ENCODE measurements at regions not wholly inside any gene's neighbourhood (a gene's known extent, or its start where the extent isn't known, plus 50 kb on each side); places are given as distances from the start of the nearest gene placed in this dataset.

GRCh38 chr11:15893080-15893492, 463.3 kb downstream of the SOX6 start (continued):
- TF ChIP-seq ZNF318 (IDR thresholded peaks at IDR 0.05; ENCODE audit: borderline replicate concordance in 1 of 2, low read depth in 1 of 2) (peak in 1 of 2 experiments; percentile 36; a peak in 1 of 4 replicates), ZNF766 (CRISPR knock-in tag; conservative IDR thresholded peaks at IDR 0.05) (peak; percentile 75; the same call in 1 of the 2 replicates), CBFA2T3 (IDR thresholded peaks at IDR 0.05) (peak; percentile 22; the same call in 1 of the 2 replicates), CREM (IDR thresholded peaks at IDR 0.05; ENCODE audit: low read depth) (peak; percentile 47; the same call in 1 of the 2 replicates), TEAD1 (CRISPR knock-in tag; IDR thresholded peaks at IDR 0.05) (peak in 1 of 2 experiments; percentile 88; a peak in 2 of 4 replicates), SPI1 (IDR thresholded peaks at IDR 0.05; ENCODE audit: borderline replicate concordance, low read depth, low read length) (peak; percentile 40; the same call in 1 of the 2 replicates), XRCC3 (IDR thresholded peaks at IDR 0.05) (no peak), L3MBTL2 (IDR thresholded peaks at IDR 0.05) (peak; percentile 55), CTBP1 (IDR thresholded peaks at IDR 0.05; ENCODE audit: borderline replicate concordance) (peak; percentile 33; the same call in 1 of the 2 replicates), THAP12 (CRISPR knock-in tag; IDR thresholded peaks at IDR 0.05) (no peak), PKNOX1 (IDR thresholded peaks at IDR 0.05) (peak; percentile 94), JUND (IDR thresholded peaks at IDR 0.05; ENCODE audit: borderline replicate concordance, low read depth, low read length) (no peak), JUND (tag; IDR thresholded peaks at IDR 0.05; ENCODE audit: borderline replicate concordance, low read depth, low read length) (peak; percentile 38; the same call in 2 of the 3 replicates), SMARCE1 (IDR thresholded peaks at IDR 0.05) (no peak), THRB (CRISPR knock-in tag; conservative IDR thresholded peaks at IDR 0.05) (no peak)
